ENCODE measurements at regions not wholly inside any gene's neighbourhood (a gene's known extent, or its start where the extent isn't known, plus 50 kb on each side); places are given as distances from the start of the nearest gene placed in this dataset.

GRCh38 chr13:91168386-91168711 lies 179.1 kb upstream of the MIR17HG start:
- no peak for TF ChIP-seq REST (IDR thresholded peaks at IDR 0.05)
- TF ChIP-seq, protein P1, sequence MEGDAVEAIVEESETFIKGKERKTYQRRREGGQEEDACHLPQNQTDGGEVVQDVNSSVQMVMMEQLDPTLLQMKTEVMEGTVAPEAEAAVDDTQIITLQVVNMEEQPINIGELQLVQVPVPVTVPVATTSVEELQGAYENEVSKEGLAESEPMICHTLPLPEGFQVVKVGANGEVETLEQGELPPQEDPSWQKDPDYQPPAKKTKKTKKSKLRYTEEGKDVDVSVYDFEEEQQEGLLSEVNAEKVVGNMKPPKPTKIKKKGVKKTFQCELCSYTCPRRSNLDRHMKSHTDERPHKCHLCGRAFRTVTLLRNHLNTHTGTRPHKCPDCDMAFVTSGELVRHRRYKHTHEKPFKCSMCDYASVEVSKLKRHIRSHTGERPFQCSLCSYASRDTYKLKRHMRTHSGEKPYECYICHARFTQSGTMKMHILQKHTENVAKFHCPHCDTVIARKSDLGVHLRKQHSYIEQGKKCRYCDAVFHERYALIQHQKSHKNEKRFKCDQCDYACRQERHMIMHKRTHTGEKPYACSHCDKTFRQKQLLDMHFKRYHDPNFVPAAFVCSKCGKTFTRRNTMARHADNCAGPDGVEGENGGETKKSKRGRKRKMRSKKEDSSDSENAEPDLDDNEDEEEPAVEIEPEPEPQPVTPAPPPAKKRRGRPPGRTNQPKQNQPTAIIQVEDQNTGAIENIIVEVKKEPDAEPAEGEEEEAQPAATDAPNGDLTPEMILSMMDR (IDR thresholded peaks at IDR 0.05; ENCODE audit: low read depth, low read length, missing input control): no peak

All from liver (tissue), 2 donors.